T follicular helper cell (primary cell): ENCODE measurements at regions not wholly inside any gene's neighbourhood (a gene's known extent, or its start where the extent isn't known, plus 50 kb on each side); places are given as distances from the start of the nearest gene placed in this dataset.
"Not testable (repeated sequence)": the region's sequence is repeated elsewhere in the genome, so short reads cannot be mapped to it uniquely, and the experiment has no call there.

Experiments used
- DNase-seq: peaks from one replicate; pipeline ENCODE4 v3.0.0-alpha.2; 2020; ENCODE audit warnings: low read depth

- DNase-seq: no peak
Measured at GRCh38 chr5:90056911-90057705, 352.4 kb downstream of the CETN3 start.

- no peak for DNase-seq
Measured at GRCh38 chr5:90055831-90056328, 353.7 kb downstream of the CETN3 start.

- DNase-seq: no peak
Measured at GRCh38 chr5:90054612-90055011, 354.9 kb downstream of the CETN3 start.

GRCh38 chr5:90051756-90052155 is 357.8 kb downstream of the CETN3 start:
- DNase-seq: no peak

- DNase-seq: no peak
Measured at GRCh38 chr5:90050103-90050502, 359.5 kb downstream of the CETN3 start.

GRCh38 chr5:90047113-90047512 is 362.4 kb downstream of the CETN3 start:
- no peak for DNase-seq

GRCh38 chr5:90040082-90040481 is 369.5 kb downstream of the CETN3 start:
- DNase-seq: not testable (repeated sequence)

GRCh38 chr5:90037646-90038045 is 371.9 kb downstream of the CETN3 start:
- no peak for DNase-seq

GRCh38 chr5:90022711-90023053 is 386.9 kb downstream of the CETN3 start:
- no peak for DNase-seq

GRCh38 chr5:90022002-90022710 is 387.4 kb downstream of the CETN3 start:
- DNase-seq: no peak

- DNase-seq: no peak
Measured at GRCh38 chr5:90020575-90021538, 388.7 kb downstream of the CETN3 start.

GRCh38 chr5:90017239-90017638 is 392.3 kb downstream of the CETN3 start:
- no peak for DNase-seq

GRCh38 chr5:90015584-90016018 is 394.0 kb downstream of the CETN3 start:
- no peak for DNase-seq

- DNase-seq: no peak
Measured at GRCh38 chr5:90014420-90014819, 395.1 kb downstream of the CETN3 start.

- no peak for DNase-seq
Measured at GRCh38 chr5:90000351-90000750, 409.2 kb downstream of the CETN3 start.

- no peak for DNase-seq
Measured at GRCh38 chr5:89998519-89999305, 410.8 kb downstream of the CETN3 start.

GRCh38 chr5:89996890-89997289 is 412.7 kb downstream of the CETN3 start:
- no peak for DNase-seq

GRCh38 chr5:89996335-89996734 is 413.2 kb downstream of the CETN3 start:
- no peak for DNase-seq

GRCh38 chr5:89994266-89994665 is 415.3 kb downstream of the CETN3 start:
- DNase-seq: no peak

- DNase-seq: no peak
Measured at GRCh38 chr5:89992201-89992600, 417.4 kb downstream of the CETN3 start.

GRCh38 chr5:89991592-89991991 is 418.0 kb downstream of the CETN3 start:
- no peak for DNase-seq
